ENCODE measurements at regions not wholly inside any gene's neighbourhood (a gene's known extent, or its start where the extent isn't known, plus 50 kb on each side); places are given as distances from the start of the nearest gene placed in this dataset.

DNA sequence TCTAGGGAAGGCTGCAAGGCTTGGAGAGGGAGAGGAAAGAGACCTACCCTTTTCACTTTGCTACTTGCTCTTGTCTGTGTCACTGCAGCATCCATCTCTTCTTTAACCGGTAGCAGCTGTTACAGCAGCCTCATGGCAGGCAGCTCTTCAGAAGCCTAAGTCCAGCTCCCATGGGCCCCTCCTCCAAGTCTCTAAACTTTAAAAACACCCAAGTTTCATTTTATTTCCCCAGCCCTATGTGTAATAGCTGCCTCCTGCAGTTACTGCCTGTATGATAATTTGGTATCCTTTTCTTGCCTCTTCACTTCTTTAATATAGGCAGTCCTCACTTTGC is 313.1 kb upstream of the PIK3R1 start:
- no peak overlapping the region for H4K91ac ChIP-seq (ENCODE audit: low read length)
- H3K9me3 ChIP-seq (ENCODE audit: control insufficient read depth, low read length): no peaks in the 10 kb centered on the region
- H3K4me3 ChIP-seq (ENCODE audit: insufficient read depth in 1 of 2, low read depth in 1 of 2, low read length in 2 of 2): no peak overlapping the region
- H4K8ac ChIP-seq (ENCODE audit: low read length): no peak overlapping the region
- H2BK5ac ChIP-seq (ENCODE audit: low read depth, low read length, poor library complexity, severe bottlenecking): no peak overlapping the region
- H3K27me3 ChIP-seq (ENCODE audit: control insufficient read depth in 1 of 2, insufficient read depth in 1 of 2, low read length in 2 of 2): no peaks in the 10 kb centered on the region
- no peak overlapping the region for H3K9ac ChIP-seq (ENCODE audit: low read length)
- no peak overlapping the region for H2AK5ac ChIP-seq (ENCODE audit: low read length, severe bottlenecking)
- H3K14ac ChIP-seq (ENCODE audit: low read length in 2 of 2): no peak overlapping the region
- H3K4me1 ChIP-seq (ENCODE audit: control insufficient read depth, insufficient read depth, low read depth, low read length): no peaks in the 10 kb centered on the region
- no peak overlapping the region for H3K27ac ChIP-seq (ENCODE audit: low read length, poor library complexity, severe bottlenecking)
- H2BK15ac ChIP-seq (ENCODE audit: low read depth, poor library complexity, severe bottlenecking): no peak overlapping the region
- no peak overlapping the region for H3K4me2 ChIP-seq (ENCODE audit: low read length, poor library complexity, severe bottlenecking)
- no peak for DNase-seq
- H3K36me3 ChIP-seq (ENCODE audit: control insufficient read depth in 1 of 2, insufficient read depth in 2 of 2, low read depth in 1 of 2, low read length in 2 of 2): no peaks in the 10 kb centered on the region
- H3K4ac ChIP-seq (ENCODE audit: low read depth in 1 of 2, low read length in 2 of 2): no peak overlapping the region
- H2BK120ac ChIP-seq (ENCODE audit: low read depth, low read length): no peak overlapping the region
- H3K23ac ChIP-seq (ENCODE audit: low read length in 2 of 2): no peak overlapping the region
- H3K79me1 ChIP-seq (replicated peaks; ENCODE audit: low read length, poor library complexity, severe bottlenecking): no peaks in the 10 kb centered on the region
- 97% methylated on average over 1 of the region's 1 CpG for WGBS
- H3K18ac ChIP-seq (ENCODE audit: low read depth in 1 of 2, low read length in 2 of 2): no peak overlapping the region
- H2AFZ ChIP-seq (ENCODE audit: low read depth, low read length): no peak overlapping the region
- no peak overlapping the region for H2BK12ac ChIP-seq (ENCODE audit: low read length in 2 of 2)

DNA sequence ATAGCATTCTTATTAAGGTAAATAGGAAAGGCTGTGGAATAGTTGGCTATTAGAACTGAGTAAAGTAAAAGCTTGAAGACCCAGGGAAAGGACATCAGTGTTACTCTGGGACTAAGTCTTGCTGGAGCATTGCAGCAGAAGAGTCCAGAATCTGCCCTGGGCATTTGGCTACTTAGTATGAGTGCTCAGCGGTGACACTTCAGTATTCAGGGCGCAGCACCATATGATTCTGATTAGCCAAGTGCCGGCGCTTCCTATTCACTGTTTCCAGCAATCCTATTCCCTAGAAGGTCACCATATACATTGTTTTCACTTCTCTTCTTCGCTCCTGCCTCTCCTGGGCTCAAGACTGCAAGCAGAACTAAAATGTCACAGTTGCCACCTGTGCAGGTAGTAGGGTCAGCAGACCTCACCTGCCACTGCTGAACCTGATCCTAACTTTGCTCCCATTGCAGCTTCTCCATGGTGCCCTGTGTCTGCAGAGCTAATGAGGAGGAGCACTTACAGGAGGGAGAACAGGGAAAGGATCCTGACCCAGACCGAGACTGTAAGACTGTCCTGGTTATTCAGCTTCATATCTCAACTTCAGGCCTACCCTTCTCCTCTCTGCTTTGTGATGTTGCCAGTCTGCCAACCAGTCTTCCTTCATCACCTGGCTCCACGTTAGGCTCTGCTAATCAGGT is 313.6 kb upstream of the PIK3R1 start:
- Histone ChIP-seq H3K4ac (ENCODE audit: low read depth in 1 of 2, low read length in 2 of 2) (no peak overlapping the region), H3K23ac (ENCODE audit: low read length in 2 of 2) (no peak overlapping the region), H2AK5ac (ENCODE audit: low read length, severe bottlenecking) (no peak overlapping the region), H3K9me3 (ENCODE audit: control insufficient read depth, low read length) (no peaks in the 10 kb centered on the region), H2BK15ac (ENCODE audit: low read depth, poor library complexity, severe bottlenecking) (no peak overlapping the region), H4K8ac (ENCODE audit: low read length) (no peak overlapping the region), H3K36me3 (ENCODE audit: control insufficient read depth in 1 of 2, insufficient read depth in 2 of 2, low read depth in 1 of 2, low read length in 2 of 2) (no peaks in the 10 kb centered on the region), H3K79me1 (replicated peaks; ENCODE audit: low read length, poor library complexity, severe bottlenecking) (no peaks in the 10 kb centered on the region), H2AFZ (ENCODE audit: low read depth, low read length) (no peak overlapping the region), H3K9ac (ENCODE audit: low read length) (no peak overlapping the region), H2BK12ac (ENCODE audit: low read length in 2 of 2) (no peak overlapping the region), H3K27me3 (ENCODE audit: control insufficient read depth in 1 of 2, insufficient read depth in 1 of 2, low read length in 2 of 2) (no peaks in the 10 kb centered on the region), H2BK120ac (ENCODE audit: low read depth, low read length) (no peak overlapping the region), H3K27ac (ENCODE audit: low read length, poor library complexity, severe bottlenecking) (no peak overlapping the region), H3K4me3 (ENCODE audit: insufficient read depth in 1 of 2, low read depth in 1 of 2, low read length in 2 of 2) (no peak overlapping the region), H3K18ac (ENCODE audit: low read depth in 1 of 2, low read length in 2 of 2) (no peak overlapping the region), H3K4me1 (ENCODE audit: control insufficient read depth, insufficient read depth, low read depth, low read length) (no peaks in the 10 kb centered on the region), H4K91ac (ENCODE audit: low read length) (no peak overlapping the region), H2BK5ac (ENCODE audit: low read depth, low read length, poor library complexity, severe bottlenecking) (no peak overlapping the region), H3K4me2 (ENCODE audit: low read length, poor library complexity, severe bottlenecking) (no peak overlapping the region), H3K14ac (ENCODE audit: low read length in 2 of 2) (no peak overlapping the region)
- no peak for DNase-seq
- 88% methylated on average over 7 of the region's 7 CpGs for WGBS

DNA sequence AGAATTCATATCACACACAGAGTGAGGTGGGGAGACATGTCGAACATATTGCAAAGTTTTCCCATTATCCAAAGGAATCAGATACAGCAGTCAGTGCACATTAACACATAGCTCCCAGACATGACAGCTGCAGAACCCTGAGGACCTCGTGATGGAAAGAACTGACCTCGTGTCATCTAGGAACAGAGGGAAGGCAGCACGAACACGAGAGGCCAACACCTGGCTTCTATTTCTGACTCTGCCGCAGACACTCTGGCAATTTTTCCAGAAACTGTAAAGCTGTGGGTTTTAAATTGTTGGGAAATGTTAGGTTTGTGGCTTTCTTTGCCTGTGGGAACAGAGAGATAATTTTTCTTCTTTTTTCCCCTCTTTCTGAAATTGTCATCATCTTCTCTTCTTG is 315.0 kb upstream of the PIK3R1 start:
- H3K4ac ChIP-seq (ENCODE audit: low read depth in 1 of 2, low read length in 2 of 2): no peak overlapping the region
- H3K9ac ChIP-seq (ENCODE audit: low read length): no peak overlapping the region
- no peak overlapping the region for H2AK5ac ChIP-seq (ENCODE audit: low read length, severe bottlenecking)
- no peaks in the 10 kb centered on the region for H3K27me3 ChIP-seq (ENCODE audit: control insufficient read depth in 1 of 2, insufficient read depth in 1 of 2, low read length in 2 of 2)
- peak overlapping the region; percentile 15 for H4K91ac ChIP-seq (ENCODE audit: low read length)
- H2BK120ac ChIP-seq (ENCODE audit: low read depth, low read length): no peak overlapping the region
- no peak for DNase-seq
- no peaks in the 10 kb centered on the region for H3K36me3 ChIP-seq (ENCODE audit: control insufficient read depth in 1 of 2, insufficient read depth in 2 of 2, low read depth in 1 of 2, low read length in 2 of 2)
- no peak overlapping the region for H4K8ac ChIP-seq (ENCODE audit: low read length)
- H2BK5ac ChIP-seq (ENCODE audit: low read depth, low read length, poor library complexity, severe bottlenecking): no peak overlapping the region
- peaks cover 10% of the 10 kb centered on the region for H3K9me3 ChIP-seq (ENCODE audit: control insufficient read depth, low read length)
- H2BK15ac ChIP-seq (ENCODE audit: low read depth, poor library complexity, severe bottlenecking): no peak overlapping the region
- no peaks in the 10 kb centered on the region for H3K4me1 ChIP-seq (ENCODE audit: control insufficient read depth, insufficient read depth, low read depth, low read length)
- H3K27ac ChIP-seq (ENCODE audit: low read length, poor library complexity, severe bottlenecking): no peak overlapping the region
- 85% methylated on average over 6 of the region's 6 CpGs for WGBS
- no peak overlapping the region for H2BK12ac ChIP-seq (ENCODE audit: low read length in 2 of 2)
- no peak overlapping the region for H3K4me3 ChIP-seq (ENCODE audit: insufficient read depth in 1 of 2, low read depth in 1 of 2, low read length in 2 of 2)
- no peak overlapping the region for H3K23ac ChIP-seq (ENCODE audit: low read length in 2 of 2)
- no peak overlapping the region for H3K18ac ChIP-seq (ENCODE audit: low read depth in 1 of 2, low read length in 2 of 2)
- no peak overlapping the region for H3K14ac ChIP-seq (ENCODE audit: low read length in 2 of 2)
- no peaks in the 10 kb centered on the region for H3K79me1 ChIP-seq (replicated peaks; ENCODE audit: low read length, poor library complexity, severe bottlenecking)
- H3K4me2 ChIP-seq (ENCODE audit: low read length, poor library complexity, severe bottlenecking): no peak overlapping the region
- H2AFZ ChIP-seq (ENCODE audit: low read depth, low read length): no peak overlapping the region

DNA sequence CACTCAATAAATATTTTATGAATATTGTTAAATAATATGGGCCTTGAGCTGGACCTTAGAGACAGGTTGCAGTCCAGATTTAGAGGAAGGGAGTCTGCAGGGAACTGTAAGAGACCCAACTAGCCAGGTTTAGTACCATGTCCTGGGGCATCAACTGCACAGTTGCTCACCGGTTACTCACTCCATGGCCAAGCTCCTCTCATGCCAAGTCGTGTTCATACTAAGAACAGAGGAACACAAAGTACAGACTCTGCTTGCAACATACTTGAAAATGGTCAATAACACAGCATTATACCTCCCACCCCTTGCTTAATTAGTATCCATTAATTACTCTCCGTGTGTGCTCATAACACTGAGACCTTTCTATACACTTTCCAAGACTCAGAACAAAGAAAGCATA is 317.6 kb upstream of the PIK3R1 start:
- no peak overlapping the region for H3K23ac ChIP-seq (ENCODE audit: low read length in 2 of 2)
- no peak overlapping the region for H2BK120ac ChIP-seq (ENCODE audit: low read depth, low read length)
- no peak overlapping the region for H3K4ac ChIP-seq (ENCODE audit: low read depth in 1 of 2, low read length in 2 of 2)
- WGBS: 92% methylated on average over 3 of the region's 3 CpGs
- H2AFZ ChIP-seq (ENCODE audit: low read depth, low read length): no peak overlapping the region
- H3K9ac ChIP-seq (ENCODE audit: low read length): no peak overlapping the region
- no peak overlapping the region for H3K18ac ChIP-seq (ENCODE audit: low read depth in 1 of 2, low read length in 2 of 2)
- no peaks in the 10 kb centered on the region for H3K4me1 ChIP-seq (ENCODE audit: control insufficient read depth, insufficient read depth, low read depth, low read length)
- no peaks in the 10 kb centered on the region for H3K27me3 ChIP-seq (ENCODE audit: control insufficient read depth in 1 of 2, insufficient read depth in 1 of 2, low read length in 2 of 2)
- no peaks in the 10 kb centered on the region for H3K79me1 ChIP-seq (replicated peaks; ENCODE audit: low read length, poor library complexity, severe bottlenecking)
- H3K36me3 ChIP-seq (ENCODE audit: control insufficient read depth in 1 of 2, insufficient read depth in 2 of 2, low read depth in 1 of 2, low read length in 2 of 2): no peaks in the 10 kb centered on the region
- H4K8ac ChIP-seq (ENCODE audit: low read length): no peak overlapping the region
- H2AK5ac ChIP-seq (ENCODE audit: low read length, severe bottlenecking): no peak overlapping the region
- no peak overlapping the region for H3K4me3 ChIP-seq (ENCODE audit: insufficient read depth in 1 of 2, low read depth in 1 of 2, low read length in 2 of 2)
- peaks cover 10% of the 10 kb centered on the region for H3K9me3 ChIP-seq (ENCODE audit: control insufficient read depth, low read length)
- H4K91ac ChIP-seq (ENCODE audit: low read length): no peak overlapping the region
- H3K4me2 ChIP-seq (ENCODE audit: low read length, poor library complexity, severe bottlenecking): no peak overlapping the region
- no peak overlapping the region for H3K27ac ChIP-seq (ENCODE audit: low read length, poor library complexity, severe bottlenecking)
- H2BK15ac ChIP-seq (ENCODE audit: low read depth, poor library complexity, severe bottlenecking): no peak overlapping the region
- H2BK5ac ChIP-seq (ENCODE audit: low read depth, low read length, poor library complexity, severe bottlenecking): no peak overlapping the region
- H3K14ac ChIP-seq (ENCODE audit: low read length in 2 of 2): no peak overlapping the region
- no peak overlapping the region for H2BK12ac ChIP-seq (ENCODE audit: low read length in 2 of 2)
- no peak for DNase-seq
